ENCODE measurements at regions not wholly inside any gene's neighbourhood (a gene's known extent, or its start where the extent isn't known, plus 50 kb on each side); places are given as distances from the start of the nearest gene placed in this dataset.

DNA sequence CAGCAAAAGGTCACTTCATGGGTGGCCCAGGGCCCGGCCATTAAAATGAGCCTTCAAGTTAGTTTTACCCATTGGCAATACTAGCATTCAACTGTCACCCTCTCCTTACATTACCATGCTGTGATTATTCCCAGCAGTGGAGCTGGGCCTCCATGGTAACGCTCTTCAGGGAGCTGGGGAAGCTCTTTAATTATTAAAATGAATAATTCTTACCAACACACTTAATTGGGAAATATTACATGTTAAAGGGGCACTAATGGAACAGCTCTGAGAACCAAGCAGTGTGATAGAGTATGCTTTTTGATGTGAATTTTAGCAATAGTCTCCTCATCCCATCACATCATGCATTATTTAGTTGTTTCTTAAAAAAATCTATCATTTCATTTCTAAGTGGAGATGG, 187.2 kb downstream of the CEMIP2 start:
- TF ChIP-seq, protein P1, sequence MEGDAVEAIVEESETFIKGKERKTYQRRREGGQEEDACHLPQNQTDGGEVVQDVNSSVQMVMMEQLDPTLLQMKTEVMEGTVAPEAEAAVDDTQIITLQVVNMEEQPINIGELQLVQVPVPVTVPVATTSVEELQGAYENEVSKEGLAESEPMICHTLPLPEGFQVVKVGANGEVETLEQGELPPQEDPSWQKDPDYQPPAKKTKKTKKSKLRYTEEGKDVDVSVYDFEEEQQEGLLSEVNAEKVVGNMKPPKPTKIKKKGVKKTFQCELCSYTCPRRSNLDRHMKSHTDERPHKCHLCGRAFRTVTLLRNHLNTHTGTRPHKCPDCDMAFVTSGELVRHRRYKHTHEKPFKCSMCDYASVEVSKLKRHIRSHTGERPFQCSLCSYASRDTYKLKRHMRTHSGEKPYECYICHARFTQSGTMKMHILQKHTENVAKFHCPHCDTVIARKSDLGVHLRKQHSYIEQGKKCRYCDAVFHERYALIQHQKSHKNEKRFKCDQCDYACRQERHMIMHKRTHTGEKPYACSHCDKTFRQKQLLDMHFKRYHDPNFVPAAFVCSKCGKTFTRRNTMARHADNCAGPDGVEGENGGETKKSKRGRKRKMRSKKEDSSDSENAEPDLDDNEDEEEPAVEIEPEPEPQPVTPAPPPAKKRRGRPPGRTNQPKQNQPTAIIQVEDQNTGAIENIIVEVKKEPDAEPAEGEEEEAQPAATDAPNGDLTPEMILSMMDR (IDR thresholded peaks at IDR 0.05) = no peak
- no peak for TF ChIP-seq POLR2A (IDR thresholded peaks at IDR 0.05)

Measured in Peyer's patch (tissue), 4 donors.